Esophagus squamous epithelium (tissue), 4 donors: ENCODE measurements at regions not wholly inside any gene's neighbourhood (a gene's known extent, or its start where the extent isn't known, plus 50 kb on each side); places are given as distances from the start of the nearest gene placed in this dataset.

Experiments
- CTCF ChIP-seq, 6 experiments: fragments of 450-650 bp in 4 of 6; fragments of 200-600 bp in 2 of 6; sonication (generic) in 2 of 6; IDR thresholded peaks; one replicate each; pipeline ENCODE4 v1.5.1; 2016 to 2019; ENCODE audit warnings: antibody characterized with exemption in 6 of 6, mild to moderate bottlenecking in 4 of 6, moderate library complexity in 4 of 6
- POLR2A ChIP-seq, 4 donors: fragments of 450-650 bp; IDR thresholded peaks; one replicate each; pipeline ENCODE4 v1.6.1; 2017; ENCODE audit warnings: antibody characterized with exemption in 4 of 4, mild to moderate bottlenecking in 4 of 4, moderate library complexity in 3 of 4

DNA sequence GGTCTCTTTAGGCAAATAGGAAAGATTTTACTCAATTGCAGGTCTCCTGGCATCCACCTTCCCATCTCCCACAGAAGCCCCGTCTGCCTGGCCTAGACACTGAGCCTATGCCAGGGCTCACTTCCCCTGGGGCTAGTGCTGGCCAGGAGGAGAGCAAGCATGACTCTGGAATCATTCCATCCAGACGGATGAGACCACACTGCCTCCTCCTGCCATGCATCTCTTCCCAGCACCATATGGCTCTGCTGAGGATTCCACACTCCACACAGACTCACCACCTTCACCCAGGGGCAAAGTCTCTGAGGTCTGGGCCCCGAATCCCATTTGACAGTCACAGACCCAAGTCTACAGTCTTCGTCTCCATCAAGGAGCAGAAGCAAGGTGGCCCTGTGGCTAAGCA is 346.5 kb downstream of the C16orf95 start:
- no peak for TF ChIP-seq CTCF (IDR thresholded peaks at IDR 0.05)
- TF ChIP-seq POLR2A (IDR thresholded peaks at IDR 0.05): no peak
